ENCODE measurements at regions not wholly inside any gene's neighbourhood (a gene's known extent, or its start where the extent isn't known, plus 50 kb on each side); places are given as distances from the start of the nearest gene placed in this dataset.
A peak's percentile ranks its signal among the peaks of the same experiment; 100 is the strongest.
"Not testable (repeated sequence)": the region's sequence is repeated elsewhere in the genome, so short reads cannot be mapped to it uniquely, and the experiment has no call there.

DNA sequence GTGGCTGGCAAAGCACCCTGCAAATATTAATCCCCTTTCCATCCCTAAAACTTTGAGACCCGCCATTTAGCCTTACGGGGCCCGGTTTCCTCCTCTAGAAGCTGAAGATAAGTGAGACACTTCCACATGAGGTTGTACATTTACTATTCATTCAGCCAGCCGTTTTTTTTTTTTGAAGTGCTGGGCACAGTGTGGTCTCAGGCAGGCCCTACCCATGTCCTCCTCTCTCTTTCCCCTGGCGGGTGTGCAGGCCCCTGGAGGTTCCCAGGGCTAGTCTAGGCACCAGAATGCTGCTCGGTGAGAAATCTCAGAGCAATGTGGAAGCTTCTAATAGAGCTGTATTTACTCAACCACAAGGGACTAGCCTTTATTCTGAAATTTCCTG, 107.4 kb upstream of the LARP1 start:
- ATAC-seq (ENCODE audit: low read depth in 2 of 2) (no peak), DNase-seq (no peak)
- peaks cover 0 to 13% (median 9%) of the 10 kb centered on the region in 7 donors for H3K9me3 Mint-ChIP-seq
- H3K4me1 Mint-ChIP-seq: peaks cover 15 to 18% (median 16%) of the 10 kb centered on the region in 3 donors
- H3K4me3 Mint-ChIP-seq: peak overlapping the region; percentile 68 to 93 (median 87)
- peak overlapping the region in 2 of 6 donors; percentile 26 to 28 for H3K27ac Mint-ChIP-seq
- peaks cover 0 to 10% of the 10 kb centered on the region in 2 donors for H3K36me3 Mint-ChIP-seq
- H3K27me3 Mint-ChIP-seq: peaks cover 10 to 29% (median 28%) of the 10 kb centered on the region in 3 donors

- DNase-seq (peak; percentile 12), ATAC-seq (ENCODE audit: low read depth in 2 of 2) (peak; percentile 64 to 75)
- Mint-ChIP-seq H3K9me3 (peaks cover 0 to 17% (median 9%) of the 10 kb centered on the region in 7 donors), H3K27ac (peak overlapping the region in 4 of 6 donors; percentile 26 to 84 (median 68)), H3K4me1 (peaks cover 15 to 18% (median 16%) of the 10 kb centered on the region in 3 donors), H3K4me3 (peak overlapping the region; percentile 68 to 93 (median 87)), H3K36me3 (peaks cover 0 to 10% of the 10 kb centered on the region in 2 donors), H3K27me3 (peaks cover 14 to 34% (median 33%) of the 10 kb centered on the region in 3 donors)
Measured at GRCh38 chr5:154647114-154647760, 107.9 kb upstream of the LARP1 start.

DNA sequence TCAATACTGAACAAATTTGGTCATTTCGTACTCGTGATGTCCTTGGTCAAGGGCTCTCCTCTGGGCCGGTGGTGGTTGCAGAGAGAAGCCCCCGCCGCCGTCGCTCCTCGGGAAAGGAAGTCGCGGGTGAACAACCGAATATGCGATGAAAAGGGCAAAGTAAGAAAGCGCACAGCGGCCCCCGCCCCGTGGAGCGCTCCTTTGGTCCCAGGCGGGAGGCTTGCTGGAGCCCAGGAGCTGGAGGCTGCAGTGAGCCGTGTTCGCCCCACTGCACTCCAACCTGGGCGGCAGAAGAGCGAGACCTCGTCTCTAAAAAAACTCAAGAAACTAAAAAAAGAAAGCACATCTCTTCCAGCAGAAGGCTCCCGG, 108.4 kb upstream of the LARP1 start:
- H3K27me3 Mint-ChIP-seq: peaks cover 19 to 36% (median 33%) of the 10 kb centered on the region in 3 donors
- DNase-seq (no peak), ATAC-seq (ENCODE audit: low read depth in 2 of 2) (peak; percentile 16 to 26)
- H3K27ac Mint-ChIP-seq: peak overlapping the region in 1 of 6 donors; percentile 84
- peaks cover 15 to 18% (median 16%) of the 10 kb centered on the region in 3 donors for H3K4me1 Mint-ChIP-seq
- peak overlapping the region; percentile 68 to 93 (median 87) for H3K4me3 Mint-ChIP-seq
- peaks cover 0 to 10% of the 10 kb centered on the region in 2 donors for H3K36me3 Mint-ChIP-seq
- H3K9me3 Mint-ChIP-seq: peaks cover 0 to 17% (median 9%) of the 10 kb centered on the region in 7 donors

GRCh38 chr5:154644745-154645411, 110.3 kb upstream of the LARP1 start:
- Mint-ChIP-seq H3K36me3 (peaks cover 0 to 10% of the 10 kb centered on the region in 2 donors), H3K4me3 (peak overlapping the region in 1 of 8 donors; percentile 25), H3K27me3 (peaks cover 19 to 43% (median 33%) of the 10 kb centered on the region in 3 donors), H3K27ac (no peak overlapping the region), H3K9me3 (peaks cover 0 to 17% (median 9%) of the 10 kb centered on the region in 7 donors), H3K4me1 (peaks cover 15 to 18% (median 16%) of the 10 kb centered on the region in 3 donors)
- ATAC-seq (ENCODE audit: low read depth in 2 of 2): no peak
- DNase-seq: no peak

DNA sequence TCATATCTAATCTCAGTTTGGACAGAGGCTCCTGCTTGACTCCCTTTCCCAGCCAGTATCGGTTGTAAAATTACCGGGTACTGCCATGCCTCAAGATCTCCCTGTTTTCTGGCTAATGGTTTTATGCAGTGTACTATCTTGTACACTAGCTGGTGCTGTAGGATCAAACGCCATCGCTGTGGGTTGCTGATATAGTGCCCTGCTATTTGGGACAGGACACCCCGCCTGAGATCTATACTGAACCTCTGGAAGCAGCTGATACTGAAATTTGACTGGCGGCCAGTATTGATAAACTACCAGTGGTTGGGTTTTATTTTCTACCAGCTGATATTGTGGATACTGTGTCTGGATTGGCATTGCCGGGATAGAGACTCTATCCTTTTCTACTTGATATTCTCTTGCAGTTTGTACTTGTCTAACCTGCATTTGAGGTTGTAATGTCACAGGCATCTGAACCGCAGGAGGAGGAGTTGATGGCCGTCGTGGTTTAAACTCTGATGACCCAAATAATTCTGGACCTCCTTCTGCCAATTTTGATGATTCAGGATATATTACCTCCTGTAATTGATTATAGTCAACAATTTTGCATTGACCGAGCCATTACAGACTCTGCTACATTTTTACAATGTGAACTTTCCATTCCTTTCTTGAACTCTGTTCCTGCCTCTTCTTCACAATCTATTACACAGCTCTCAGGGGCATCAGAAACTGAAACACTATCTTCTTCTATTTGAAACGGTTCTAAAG, 112.5 kb upstream of the LARP1 start:
- H3K27ac Mint-ChIP-seq: no peak overlapping the region
- peaks cover 0 to 17% (median 9%) of the 10 kb centered on the region in 7 donors for H3K9me3 Mint-ChIP-seq
- no peak overlapping the region for H3K4me3 Mint-ChIP-seq
- peaks cover 15 to 39% (median 30%) of the 10 kb centered on the region in 3 donors for H3K27me3 Mint-ChIP-seq
- H3K4me1 Mint-ChIP-seq: peaks cover 12 to 13% (median 12%) of the 10 kb centered on the region in 3 donors
- DNase-seq (no peak), ATAC-seq (ENCODE audit: low read depth in 2 of 2) (no peak)
- H3K36me3 Mint-ChIP-seq: peaks cover 0 to 10% of the 10 kb centered on the region in 2 donors

DNA sequence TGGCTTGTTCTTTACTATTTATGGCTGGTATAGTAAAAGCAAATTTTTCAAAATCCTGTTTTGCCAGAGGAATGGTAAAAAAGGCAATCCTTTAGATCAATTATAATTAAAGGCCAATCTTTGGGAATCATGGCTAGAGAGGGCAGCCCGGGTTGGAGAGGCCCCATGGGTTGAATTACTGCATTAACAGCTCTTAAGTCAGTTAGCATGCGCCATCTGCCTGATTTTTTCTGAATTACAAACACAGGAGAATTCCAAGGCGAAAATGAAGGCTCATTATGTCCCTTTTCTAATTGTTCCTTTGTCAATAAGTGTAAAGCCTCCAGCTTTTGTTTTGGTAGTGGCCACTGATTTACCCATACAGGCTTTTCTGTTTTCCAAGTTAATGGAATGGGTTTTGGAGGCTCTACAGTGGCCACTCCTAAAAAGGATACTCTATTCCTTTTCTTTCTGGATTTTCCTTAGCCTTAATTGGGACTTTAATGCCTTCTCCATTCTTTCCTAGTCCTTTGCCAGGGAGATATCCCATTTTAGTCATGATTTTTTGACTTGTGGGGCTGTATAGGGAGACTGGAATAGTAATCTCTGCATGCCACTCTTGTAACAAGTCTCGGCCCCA, 114.9 kb upstream of the LARP1 start:
- not testable (repeated sequence) for DNase-seq; ATAC-seq (ENCODE audit: low read depth in 2 of 2); H3K4me3 Mint-ChIP-seq; H3K4me1 Mint-ChIP-seq; H3K27ac Mint-ChIP-seq; H3K36me3 Mint-ChIP-seq
- Mint-ChIP-seq H3K9me3 (peaks cover 0 to 17% (median 9%) of the 10 kb centered on the region in 7 donors), H3K27me3 (peaks cover 15 to 25% (median 17%) of the 10 kb centered on the region in 3 donors)

GRCh38 chr5:154636786-154637185, 118.4 kb upstream of the LARP1 start:
- not testable (repeated sequence) for H3K4me1 Mint-ChIP-seq; DNase-seq; H3K9me3 Mint-ChIP-seq; H3K27me3 Mint-ChIP-seq; H3K4me3 Mint-ChIP-seq; H3K27ac Mint-ChIP-seq; H3K36me3 Mint-ChIP-seq; ATAC-seq (ENCODE audit: low read depth in 2 of 2)

- H3K27ac Mint-ChIP-seq; H3K4me3 Mint-ChIP-seq; H3K9me3 Mint-ChIP-seq; H3K4me1 Mint-ChIP-seq; H3K27me3 Mint-ChIP-seq; ATAC-seq (ENCODE audit: low read depth in 2 of 2); H3K36me3 Mint-ChIP-seq; DNase-seq: not testable (repeated sequence)
Measured at GRCh38 chr5:154636271-154636670, 118.9 kb upstream of the LARP1 start.

- H3K27me3 Mint-ChIP-seq; H3K27ac Mint-ChIP-seq; H3K4me3 Mint-ChIP-seq; ATAC-seq (ENCODE audit: low read depth in 2 of 2); H3K36me3 Mint-ChIP-seq; H3K4me1 Mint-ChIP-seq; H3K9me3 Mint-ChIP-seq; DNase-seq: not testable (repeated sequence)
Measured at GRCh38 chr5:154633744-154634143, 121.4 kb upstream of the LARP1 start.

- Mint-ChIP-seq H3K36me3 (no peaks in the 10 kb centered on the region), H3K4me3 (no peak overlapping the region), H3K27me3 (peaks cover 0 to 6% (median 0%) of the 10 kb centered on the region in 3 donors), H3K9me3 (no peaks in the 10 kb centered on the region), H3K27ac (no peak overlapping the region), H3K4me1 (no peaks in the 10 kb centered on the region)
- DNase-seq: no peak
- no peak for ATAC-seq (ENCODE audit: low read depth in 2 of 2)
Measured at GRCh38 chr5:154631141-154631540, 124.0 kb upstream of the LARP1 start.

- ATAC-seq (ENCODE audit: low read depth in 2 of 2) (no peak), DNase-seq (no peak)
- Mint-ChIP-seq H3K4me1 (no peaks in the 10 kb centered on the region), H3K27ac (no peak overlapping the region), H3K27me3 (peaks cover 0 to 10% (median 0%) of the 10 kb centered on the region in 3 donors), H3K9me3 (no peaks in the 10 kb centered on the region), H3K4me3 (no peak overlapping the region), H3K36me3 (no peaks in the 10 kb centered on the region)
Measured at GRCh38 chr5:154630410-154630809, 124.8 kb upstream of the LARP1 start.

DNA sequence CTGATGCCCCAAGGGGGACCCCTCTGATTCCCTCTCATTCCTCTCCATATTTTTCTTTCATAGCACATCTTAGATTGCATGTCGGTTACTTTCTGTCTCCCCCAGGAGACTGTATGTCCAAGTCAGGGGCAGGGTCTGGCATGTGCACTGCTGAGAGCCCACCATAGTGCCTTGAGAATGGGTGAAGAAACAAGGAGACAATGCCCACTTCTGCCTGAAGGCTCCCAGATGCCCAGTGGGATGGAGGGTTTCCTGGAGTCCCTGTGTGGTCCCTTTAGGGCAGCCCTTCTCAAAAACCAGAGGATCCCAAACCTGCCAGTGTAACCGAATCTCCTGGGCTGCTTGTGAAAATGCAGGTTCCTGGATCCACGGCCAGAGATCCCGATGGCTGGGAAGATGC, 126.5 kb upstream of the LARP1 start:
- H3K36me3 Mint-ChIP-seq: no peaks in the 10 kb centered on the region
- no peak overlapping the region for H3K4me3 Mint-ChIP-seq
- H3K9me3 Mint-ChIP-seq: peaks cover 0 to 4% (median 0%) of the 10 kb centered on the region in 7 donors
- no peak for DNase-seq
- no peaks in the 10 kb centered on the region for H3K4me1 Mint-ChIP-seq
- H3K27me3 Mint-ChIP-seq: peaks cover 0 to 22% (median 11%) of the 10 kb centered on the region in 3 donors
- H3K27ac Mint-ChIP-seq: peak overlapping the region in 1 of 6 donors; percentile 75
- ATAC-seq (ENCODE audit: low read depth in 2 of 2): no peak
